Pons (tissue), 1 donor: ENCODE measurements at regions not wholly inside any gene's neighbourhood (a gene's known extent, or its start where the extent isn't known, plus 50 kb on each side); places are given as distances from the start of the nearest gene placed in this dataset.

Experiments used
- DNase-seq: peaks from one replicate; pipeline ENCODE4 v3.0.0-alpha.2; 2016; ENCODE audit warnings: low spot score

DNA sequence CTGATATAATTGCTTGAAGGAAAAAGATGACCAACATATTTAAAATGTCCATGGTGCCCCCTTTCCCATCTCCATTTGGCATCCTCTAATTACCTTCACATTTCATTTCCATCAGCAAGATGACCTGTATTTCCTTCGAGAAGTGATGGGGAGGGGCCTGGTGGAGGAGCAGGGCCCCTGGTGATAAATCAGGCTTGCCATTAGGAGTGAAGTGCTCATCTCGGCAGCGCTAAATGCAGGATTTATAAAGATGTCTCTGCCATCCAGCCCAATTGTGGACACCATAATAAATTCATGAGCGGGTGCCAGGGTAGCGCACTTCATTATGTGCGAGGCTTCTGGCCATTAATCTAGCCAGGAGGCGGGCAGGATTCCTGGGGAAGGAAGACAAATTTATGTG, 101.5 kb upstream of the IRX6 start:
- DNase-seq = no peak

GRCh38 chr16:55225972-55226542, 97.9 kb upstream of the IRX6 start:
- no peak for DNase-seq

GRCh38 chr16:55232822-55233221, 91.2 kb upstream of the IRX6 start:
- no peak for DNase-seq

- no peak for DNase-seq
Measured at GRCh38 chr16:55233464-55233863, 90.5 kb upstream of the IRX6 start.

DNA sequence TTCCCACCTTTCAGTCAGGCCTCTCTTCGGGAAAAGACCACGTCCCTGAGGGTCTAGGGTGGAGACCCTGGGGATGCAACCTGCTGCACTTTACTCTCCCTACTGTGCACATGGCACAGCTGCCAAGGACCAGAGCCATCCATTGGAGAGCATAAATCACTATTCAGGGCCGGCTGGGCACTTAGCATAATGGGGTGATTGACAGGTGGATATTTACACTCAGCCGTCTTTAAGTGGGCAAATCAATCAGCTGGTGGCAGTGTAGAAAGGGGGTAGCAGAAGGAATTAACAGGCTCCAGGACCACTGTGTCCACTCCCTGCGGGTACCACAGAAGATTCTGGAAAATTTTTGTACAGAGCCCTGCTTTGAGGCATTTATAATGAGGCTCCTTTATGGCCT, 87.3 kb upstream of the IRX6 start:
- DNase-seq = no peak

DNA sequence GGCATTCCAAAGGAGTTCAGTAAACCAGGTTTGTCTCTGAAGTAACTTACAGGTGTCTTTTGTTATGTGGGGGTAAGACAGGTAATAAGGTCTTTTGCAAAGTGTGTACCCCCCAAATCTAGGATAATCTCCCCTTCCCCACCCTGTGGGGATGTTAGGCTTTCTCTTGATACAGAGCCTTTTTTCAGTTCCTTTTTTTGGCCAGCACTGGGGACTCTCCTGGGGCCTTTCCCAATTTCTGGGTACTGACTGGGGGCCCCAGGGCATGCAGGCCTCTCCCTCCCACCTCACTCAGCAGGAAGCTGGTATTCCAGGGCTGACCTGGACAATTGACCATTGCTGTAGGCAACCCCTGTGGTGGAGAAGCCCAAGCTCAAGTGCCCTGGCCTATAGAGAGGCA, 84.3 kb upstream of the IRX6 start:
- DNase-seq = no peak

GRCh38 chr16:55240888-55241287, 83.1 kb upstream of the IRX6 start:
- DNase-seq = no peak

GRCh38 chr16:55242667-55243066, 81.3 kb upstream of the IRX6 start:
- DNase-seq = no peak

DNA sequence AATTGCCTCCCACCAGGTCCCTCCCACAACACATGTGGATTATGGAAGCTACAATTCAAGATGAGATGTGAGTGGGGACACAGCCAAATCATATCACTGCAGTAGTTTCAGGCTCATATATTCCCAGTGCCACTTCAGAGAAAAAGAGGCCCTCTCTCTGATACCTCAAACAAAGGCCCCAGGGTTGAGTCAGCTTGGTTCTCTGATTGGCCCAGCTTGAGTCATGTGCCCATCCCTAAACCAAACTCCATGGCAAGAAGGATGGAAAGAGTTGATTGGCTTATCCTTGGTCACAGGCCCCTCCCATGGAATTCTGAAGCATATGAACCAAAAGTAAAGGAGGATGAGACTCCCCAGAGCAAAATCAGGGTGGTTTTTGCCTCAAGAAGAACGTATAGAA, 75.9 kb upstream of the IRX6 start:
- DNase-seq = no peak

GRCh38 chr16:55248494-55248893, 75.5 kb upstream of the IRX6 start:
- DNase-seq = no peak

DNA sequence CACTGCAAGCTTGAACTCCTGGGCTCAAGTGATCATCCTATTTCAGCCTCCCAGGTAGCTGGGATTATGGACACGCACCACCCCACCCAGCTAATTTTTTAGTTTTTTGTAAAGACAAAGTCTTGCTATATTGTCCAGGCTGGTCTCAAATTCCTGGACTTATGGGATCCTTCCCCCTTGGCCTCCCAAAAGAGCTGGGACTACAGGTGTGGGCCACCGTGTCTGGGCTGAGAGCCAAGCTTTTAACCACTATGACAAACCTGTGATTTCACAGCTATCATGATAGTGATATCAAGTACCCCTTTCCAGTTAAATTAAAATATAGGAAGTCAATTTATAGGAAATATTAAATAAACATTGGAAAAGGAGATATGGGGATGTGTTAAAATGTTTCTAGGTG, 74.6 kb upstream of the IRX6 start:
- DNase-seq = no peak

- no peak for DNase-seq
Measured at GRCh38 chr16:55249936-55250335, 74.1 kb upstream of the IRX6 start.

- DNase-seq = no peak
Measured at GRCh38 chr16:55250701-55251100, 73.3 kb upstream of the IRX6 start.

- DNase-seq = no peak
Measured at GRCh38 chr16:55251151-55251550, 72.9 kb upstream of the IRX6 start.

DNA sequence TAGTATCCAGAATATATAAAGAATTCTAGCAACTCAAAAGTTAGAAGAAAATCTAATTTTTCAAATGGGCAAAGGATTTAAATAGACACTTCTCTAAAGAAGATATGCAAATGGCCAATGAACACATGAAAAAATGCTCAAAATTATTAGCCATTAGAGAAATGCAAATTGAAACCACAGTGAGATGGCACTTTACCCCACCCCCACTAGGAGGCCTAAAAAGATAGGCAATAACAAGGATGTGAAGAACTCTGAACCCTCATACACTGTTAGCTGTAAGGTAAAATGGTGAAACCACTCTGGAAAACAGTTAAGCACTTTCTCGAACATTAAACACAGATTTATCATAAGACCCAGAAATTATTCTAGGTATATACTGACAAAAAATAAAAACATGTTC, 71.4 kb upstream of the IRX6 start:
- no peak for DNase-seq

DNA sequence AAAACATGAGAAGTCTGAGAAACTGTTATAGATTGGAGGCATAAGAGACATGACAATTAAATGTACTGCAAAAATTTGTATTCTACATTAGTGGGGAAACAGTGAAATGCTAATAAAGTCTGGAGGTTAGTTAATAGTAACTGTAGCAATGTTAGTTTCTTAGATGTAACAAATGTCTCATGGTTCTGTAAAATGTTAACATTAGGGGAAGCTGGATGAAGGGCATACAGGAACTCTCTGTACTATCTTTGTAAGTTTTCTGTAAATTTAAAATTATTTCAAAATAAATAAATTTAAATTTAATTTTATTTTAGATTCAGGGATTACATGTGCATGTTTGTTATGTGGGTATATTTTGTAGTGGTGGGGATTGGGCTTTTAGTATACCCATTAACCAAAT, 70.0 kb upstream of the IRX6 start:
- no peak for DNase-seq

DNA sequence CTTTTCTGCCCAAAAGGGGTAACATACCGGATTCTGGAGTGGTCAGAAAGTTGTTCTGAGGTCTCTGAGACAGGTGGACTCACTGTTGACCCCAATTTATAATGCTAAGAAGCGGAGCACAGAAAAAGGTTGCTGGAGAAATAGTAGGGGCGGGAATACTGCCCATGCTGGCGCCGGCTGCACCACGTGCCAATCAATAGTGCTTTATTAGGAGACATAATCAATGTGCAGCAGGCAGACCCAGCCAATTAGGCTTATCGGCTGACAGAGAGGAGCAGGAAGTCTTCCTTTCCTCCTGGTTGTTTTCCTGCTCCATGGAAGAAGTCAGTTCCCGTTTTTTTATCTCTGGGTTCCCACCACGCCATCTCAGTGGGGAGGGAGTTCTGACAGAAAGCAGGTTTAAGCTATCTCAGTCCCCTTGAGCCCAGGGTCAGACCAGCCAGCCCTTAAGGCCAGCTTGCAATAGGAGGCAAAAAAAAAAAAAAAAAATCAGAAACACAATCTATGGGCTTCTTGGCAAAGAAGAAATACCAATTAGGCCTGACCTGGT, 68.2 kb upstream of the IRX6 start:
- no peak for DNase-seq

DNA sequence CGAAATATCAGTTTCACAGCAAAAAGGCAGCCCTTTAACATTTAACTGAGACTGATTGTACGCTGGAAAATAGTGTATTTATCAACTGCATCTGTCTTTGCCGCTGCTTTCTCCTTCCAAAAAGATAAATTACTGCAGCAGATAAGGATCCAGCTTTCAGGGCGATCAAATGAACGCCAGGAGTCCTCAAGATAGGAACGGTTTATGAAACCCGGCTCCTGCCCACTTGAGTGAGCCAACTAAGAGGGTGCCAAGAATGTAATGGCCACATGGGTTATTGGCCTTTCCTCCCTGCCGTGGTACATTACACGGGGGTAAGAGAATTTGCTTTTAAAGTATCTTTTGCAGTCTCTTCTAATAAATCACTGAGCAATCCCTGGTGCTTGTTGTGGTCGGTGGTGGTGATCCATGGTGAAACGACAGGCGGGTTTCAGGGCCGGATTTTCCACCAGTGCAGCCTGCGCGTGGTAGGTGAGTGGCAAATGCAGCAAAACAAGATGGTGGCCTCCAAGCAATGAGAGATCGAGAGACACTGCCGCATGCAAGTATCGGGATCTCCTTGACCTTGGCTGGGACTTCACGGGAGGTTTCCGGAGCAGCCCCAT, 67.5 kb upstream of the IRX6 start:
- no peak for DNase-seq

DNA sequence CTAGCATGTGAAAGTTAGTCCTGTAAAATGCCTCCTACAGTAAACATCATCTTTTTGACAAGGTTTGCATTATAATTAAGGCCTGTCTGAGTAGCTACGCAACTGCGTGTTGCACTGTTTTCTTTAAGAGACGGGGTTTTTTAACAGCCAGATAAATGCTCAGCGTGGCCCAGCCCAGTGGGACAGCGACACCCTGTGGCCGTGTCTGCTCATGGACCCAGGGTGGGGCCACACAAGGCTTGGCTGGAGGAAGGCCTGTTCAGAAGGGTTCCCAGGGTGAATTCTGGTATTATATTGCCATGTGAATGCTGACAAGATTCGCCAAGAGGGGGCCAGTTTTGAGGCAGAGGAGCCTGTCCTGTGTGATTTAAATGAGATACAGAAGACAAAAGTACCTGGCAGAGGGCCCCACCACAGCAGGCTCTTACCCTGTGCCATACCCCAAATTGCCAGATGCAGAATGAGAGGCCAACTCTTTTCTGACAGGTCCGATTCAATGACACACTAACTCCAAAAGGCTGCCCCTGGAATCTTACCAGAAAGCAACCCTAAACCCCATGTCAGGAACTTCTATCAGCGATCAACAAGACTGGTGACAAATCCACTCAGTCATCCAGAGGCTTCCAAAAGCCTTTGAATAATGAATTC, 65.9 kb upstream of the IRX6 start:
- no peak for DNase-seq

DNA sequence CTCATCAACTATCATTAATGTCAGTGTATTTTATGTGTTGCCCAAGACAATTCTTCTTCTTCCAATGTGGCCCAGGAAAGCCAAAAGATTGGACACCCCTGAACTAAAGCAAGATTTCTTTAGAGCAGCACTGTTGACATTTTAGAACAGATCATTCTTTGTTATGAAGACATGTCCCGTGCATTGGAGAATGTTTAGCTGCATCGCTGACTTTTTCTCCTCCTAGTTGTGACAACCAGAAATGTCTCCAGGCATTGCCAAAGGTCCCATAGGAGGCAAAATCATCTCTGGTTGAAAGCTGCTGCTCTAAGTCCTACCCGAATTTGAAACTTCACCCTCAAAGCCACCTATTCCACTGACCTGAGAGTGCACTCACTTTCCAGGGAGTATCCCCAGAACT, 62.7 kb upstream of the IRX6 start:
- DNase-seq = no peak

- no peak for DNase-seq
Measured at GRCh38 chr16:55263271-55264250, 60.4 kb upstream of the IRX6 start.

DNA sequence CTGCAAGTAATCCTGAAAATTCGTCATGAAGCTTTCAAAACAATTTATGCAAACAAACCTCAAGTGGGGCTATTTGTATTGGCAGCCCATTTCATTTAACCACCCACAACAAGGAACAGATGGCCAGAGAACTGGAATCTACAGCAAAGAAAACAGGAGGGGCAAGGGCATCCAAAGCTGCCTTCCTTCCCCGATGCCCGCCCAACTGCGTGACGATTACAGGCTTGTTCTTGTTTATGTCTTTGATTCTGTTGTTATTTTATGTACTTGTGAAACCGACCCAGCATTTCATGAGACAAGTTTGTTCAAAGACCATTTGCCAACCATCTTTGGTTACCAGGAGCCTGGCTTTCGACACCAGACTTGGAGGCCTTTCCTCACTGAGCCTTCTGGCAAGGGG, 59.1 kb upstream of the IRX6 start:
- no peak for DNase-seq

- no peak for DNase-seq
Measured at GRCh38 chr16:55265926-55266325, 58.1 kb upstream of the IRX6 start.
